SKM-1 treated with dmso at 0.1 percent for 144 hours (cell line): ENCODE measurements at regions not wholly inside any gene's neighbourhood (a gene's known extent, or its start where the extent isn't known, plus 50 kb on each side); places are given as distances from the start of the nearest gene placed in this dataset.

Source experiments
- DNase-seq: peaks from one replicate; lab custom pipeline; 2025; ENCODE audit not compliant: unreplicated experiment; lab: John Stamatoyannopoulos, UW

DNA sequence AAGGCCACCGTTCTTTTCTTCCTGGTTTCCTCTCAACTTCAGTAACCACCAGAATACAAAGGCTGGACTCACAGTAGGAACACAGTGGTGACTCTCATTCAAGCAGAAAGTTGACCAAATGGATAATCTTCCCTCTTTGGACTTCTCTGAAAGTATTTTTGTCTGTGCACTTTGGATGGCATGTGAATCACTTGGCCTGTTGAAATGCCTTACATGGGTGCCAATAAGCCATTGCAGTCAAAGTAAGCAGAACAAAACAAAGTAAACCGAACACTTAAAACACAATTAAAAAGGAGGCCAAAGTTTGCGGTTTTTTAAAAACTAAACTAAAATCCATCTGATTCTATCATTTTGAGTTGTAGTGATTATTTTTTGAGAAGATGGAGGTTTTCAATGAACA lies 370.1 kb upstream of the DDHD1 start:
- DNase-seq: no peak

DNA sequence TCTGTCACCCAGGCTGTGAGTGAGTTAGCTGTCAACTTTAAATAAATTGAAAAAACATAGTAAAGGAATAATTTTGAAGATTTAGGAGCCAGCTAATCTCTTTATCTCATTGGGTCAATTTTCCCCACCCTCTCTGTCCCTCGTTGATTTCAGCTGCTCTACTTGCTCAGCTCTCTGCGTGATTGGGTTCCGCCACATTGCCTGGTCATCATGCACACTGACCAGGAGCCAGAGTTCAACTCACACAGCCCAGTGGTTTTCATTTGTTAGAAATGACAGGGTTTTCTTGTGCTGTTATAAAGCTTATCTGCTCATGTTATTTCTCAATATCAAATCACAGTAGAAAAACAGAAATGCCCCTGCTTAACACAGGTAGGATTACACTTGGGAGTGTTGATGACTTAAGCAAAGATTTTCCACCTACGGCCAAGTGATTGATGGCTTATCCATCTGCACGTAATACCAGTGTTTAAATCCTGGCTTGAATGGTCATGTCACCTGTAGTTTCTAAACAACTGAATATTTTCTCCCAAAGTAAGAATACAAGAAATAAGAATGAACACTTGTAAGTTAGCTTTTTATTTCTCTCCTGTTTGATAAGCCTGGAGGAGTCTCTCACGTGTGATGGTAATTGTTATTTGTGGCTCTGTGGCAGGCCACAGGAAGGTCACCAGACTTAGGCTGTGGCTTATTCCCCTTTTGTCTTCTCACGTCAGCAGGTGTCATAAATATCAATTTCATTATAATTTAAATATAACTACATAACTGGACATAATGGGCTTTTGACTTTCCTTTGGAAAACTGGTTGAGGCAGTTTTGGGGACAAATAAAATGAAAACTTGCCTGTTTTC lies 367.2 kb upstream of the DDHD1 start:
- DNase-seq: no peak

DNA sequence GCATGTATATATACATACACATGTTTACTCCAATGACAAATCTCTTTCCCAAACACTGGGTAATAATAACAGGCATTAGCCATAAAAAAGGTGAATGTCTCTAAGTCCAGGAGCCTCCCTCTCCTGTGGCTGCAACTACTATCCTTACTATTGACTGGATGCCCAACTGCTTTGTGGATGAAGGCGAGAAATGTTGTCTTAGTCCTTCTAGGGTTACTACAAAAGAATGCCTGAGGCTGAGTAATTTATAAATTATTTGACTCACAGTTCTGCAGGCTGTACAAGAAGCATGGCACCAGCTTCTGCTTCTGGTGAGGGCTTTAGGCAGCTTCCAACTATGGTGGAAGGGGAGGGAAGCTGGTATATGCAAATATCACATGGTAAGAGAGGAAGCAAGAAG lies 366.0 kb upstream of the DDHD1 start:
- DNase-seq: no peak

DNA sequence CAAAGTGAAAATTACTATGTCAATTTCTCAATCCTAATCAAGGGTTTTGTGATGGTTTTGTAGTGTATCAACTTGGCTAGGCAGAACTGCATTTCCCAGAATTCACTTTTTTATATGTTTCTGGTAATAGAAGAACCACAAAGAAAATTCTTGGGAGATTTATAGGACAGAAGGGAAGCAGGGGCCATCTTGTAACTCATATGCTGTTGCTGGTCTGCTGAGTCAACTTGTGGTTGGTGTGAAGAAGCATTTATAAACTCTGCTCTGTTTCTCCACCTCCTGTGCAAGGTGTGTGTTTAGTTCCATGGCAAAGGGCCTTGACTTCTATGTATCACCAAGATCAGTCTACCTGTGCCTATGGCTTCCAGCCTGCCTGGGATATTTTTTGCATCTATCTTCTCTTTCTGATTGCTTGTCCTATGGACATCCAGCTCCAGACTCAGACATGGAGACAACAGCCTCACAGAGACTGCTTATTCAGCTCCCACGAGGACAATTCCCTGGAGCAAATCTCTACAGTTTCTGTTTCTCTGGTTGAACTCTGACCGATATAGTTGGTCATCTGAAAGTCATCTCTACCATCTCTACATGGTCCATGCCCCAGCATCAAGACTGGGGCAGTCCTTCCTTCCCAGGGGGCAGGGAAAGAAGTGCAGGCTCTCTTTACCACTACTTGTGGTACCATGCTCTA lies 364.3 kb upstream of the DDHD1 start:
- no peak for DNase-seq

DNA sequence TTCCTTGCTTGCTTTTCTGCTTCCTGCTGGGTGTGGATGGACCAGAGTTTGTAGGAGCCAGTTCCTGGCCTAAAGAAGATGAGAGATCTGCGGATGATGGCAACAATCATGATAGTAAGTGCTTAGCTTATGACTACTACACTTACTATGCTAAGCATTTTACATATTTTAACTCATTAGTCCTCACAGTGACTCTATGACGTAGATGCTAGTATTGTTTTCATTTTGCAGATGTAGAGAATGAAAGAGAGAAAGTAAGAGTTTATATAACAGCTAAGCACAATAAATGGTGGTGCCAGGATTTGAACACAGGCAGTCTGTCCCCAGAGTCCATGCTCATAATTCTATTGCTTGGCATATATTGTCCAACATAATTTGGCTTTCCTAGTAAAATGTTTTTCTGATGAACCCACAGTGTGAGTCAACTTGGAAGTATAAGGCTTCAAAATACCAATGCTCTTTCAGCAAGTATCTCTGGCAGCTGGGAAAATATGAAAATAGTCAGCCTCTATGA lies 363.2 kb upstream of the DDHD1 start:
- DNase-seq: no peak

DNA sequence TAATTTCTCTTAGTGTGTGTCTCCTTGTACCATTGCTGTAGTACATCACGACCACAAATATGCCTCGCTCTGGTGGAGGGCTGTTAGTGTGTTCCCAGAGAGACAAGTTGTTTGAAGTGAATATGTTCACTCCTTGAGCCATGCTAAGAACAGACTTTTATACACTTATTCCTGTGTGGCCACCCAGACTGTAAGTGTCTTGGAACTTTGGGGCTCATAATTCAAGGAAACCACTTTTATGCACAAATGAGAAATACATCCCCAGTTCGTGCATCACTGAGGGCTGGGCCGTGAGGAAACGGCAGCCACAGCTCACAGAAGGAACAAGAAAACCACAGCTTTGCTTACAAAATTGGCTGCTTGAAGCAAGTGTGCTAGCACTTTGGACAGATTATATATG lies 362.2 kb upstream of the DDHD1 start:
- DNase-seq: no peak

DNA sequence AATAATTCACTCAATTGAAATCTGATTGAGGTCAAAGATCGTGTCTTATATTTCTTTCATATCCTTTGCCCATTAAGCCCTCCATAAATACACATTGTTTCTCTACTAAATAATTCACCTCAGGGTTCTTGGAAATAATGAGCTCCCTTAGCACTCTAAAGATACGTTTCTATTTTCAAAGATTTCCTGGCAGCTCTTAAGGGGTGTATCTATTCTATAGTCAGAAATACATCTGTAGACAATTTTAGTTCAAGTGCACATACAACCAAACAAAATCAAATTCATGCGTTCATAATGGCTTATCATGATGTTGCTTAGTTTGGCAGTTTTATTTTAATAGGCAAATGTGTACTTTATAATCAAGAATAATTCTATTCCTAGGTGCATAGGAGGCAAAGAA lies 361.1 kb upstream of the DDHD1 start:
- DNase-seq: no peak

DNA sequence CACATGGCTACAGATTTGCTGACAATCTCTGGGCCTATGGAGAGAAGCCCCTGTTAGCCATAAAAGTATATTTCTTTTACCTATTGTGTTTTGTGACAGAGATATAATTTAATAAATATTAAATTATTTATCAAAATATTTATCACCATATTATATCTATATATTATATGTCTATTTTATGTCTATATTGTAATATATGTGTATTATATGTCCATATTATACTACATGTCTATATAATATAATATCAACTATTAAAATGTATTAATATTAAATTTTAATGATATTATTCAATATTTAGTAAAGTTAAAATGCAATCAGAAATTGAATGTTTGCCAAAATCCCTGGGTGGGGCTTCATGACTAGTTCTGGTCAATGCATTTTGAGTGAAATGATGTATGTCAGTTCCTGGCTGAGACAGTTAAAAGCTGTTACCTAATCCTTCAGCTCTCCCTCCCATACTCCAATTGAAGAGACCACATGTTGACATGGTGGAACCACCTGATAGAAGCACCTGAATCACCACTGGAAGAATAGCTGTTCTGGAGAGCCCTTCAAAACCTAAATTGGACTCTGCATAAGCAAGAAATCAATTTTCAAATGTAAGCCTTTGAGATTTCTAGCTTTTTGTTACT lies 357.3 kb upstream of the DDHD1 start:
- DNase-seq: no peak

DNA sequence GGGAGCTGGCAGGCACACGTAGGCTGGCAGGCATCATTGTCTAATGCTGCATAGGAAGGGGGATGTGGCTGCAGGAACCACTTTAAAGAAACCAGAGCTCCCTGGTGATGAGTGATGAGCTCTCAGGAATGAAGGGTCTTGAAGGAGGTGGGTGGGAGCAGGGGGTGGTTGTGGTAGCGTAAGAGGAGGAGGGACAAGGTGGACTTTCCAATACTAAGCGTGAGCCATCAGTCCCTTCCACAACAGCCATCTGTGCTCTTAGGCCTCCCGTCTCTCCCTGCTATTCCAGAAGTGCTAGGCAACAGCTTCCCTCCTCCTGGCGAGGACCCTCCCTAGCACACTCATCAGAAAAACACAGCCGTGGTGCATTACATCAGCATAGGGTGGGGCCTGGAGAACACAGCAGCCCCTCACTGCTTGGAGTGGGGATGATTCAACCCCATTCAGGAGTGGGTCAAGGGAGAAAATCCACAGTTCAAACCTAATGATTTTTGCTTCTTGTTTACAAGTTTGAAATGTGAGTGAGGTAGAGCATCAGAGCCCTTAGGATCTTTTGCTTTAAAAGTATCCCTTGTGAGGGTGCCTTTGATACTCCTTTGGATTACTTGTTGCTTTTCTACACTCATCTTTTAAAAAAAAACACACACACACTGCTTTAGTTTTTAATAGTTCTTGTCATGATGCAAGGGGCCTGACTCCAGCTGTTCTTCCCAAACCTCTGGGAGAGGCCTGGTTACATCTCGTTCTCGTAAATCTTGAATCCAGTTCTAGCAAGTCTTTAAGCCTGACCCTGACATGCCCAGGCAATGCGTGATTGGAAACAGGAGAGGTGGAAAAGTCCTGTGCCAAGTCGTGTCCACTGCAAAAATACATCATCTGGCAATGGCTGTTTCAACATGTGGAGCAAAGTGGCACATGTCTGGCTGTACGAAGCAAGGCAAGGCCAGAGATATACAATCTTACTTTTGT lies 356.4 kb upstream of the DDHD1 start:
- no peak for DNase-seq

DNA sequence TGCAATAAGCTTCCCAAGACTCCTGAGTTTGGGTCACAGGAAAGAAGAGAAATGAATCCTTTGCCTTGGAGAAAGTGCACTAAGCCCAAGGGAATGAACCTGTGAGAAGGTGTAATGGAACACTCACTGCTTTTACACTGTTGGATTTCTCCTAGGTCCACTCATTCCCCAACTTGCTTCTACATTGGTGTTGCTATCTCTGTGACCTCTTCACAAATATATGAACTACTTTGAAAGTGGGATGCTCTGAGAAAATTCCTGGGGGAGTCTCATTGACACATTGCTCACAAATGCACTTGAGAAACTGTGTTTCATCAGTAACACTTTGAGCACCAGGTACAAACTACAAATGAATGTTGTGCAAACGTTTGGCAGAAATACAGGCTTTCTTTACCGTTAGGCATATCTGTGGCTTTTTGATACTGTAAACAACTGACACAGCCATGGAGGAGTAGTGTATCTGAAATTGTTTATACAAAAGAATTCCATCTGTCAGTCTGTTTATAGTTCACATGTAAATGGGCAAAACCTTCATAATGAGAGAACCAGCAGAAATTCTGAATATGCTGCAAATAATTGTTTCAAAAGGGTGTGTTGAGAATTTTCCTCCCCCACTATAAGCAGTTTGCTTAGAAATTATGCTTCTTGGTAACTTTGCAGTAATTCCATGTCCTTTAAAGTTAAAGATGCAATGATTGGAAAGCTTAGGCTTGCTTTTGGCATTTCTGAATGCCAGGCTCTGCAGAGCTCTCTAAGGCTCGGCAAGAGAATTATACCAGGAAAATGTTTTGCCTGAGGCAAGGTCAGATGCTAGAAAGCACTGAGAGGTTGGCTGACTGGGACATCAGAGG lies 348.5 kb upstream of the DDHD1 start:
- no peak for DNase-seq

DNA sequence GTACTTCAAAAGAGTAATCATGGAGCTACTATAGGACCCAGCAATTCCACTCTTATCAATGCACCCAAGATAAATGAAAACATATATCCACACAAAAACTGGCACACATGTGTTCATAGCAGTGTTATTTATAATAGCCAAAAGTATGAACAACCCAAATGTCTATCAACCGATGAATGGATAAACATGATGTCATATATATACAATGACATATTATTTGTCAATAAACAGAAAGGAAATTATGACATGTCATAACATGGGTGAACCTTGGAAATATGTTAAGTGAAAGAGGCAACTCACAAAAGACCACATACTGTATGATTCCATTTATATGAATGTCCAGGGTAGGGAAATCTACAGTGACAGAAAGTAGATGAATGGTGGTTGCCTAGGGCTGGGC lies 347.1 kb upstream of the DDHD1 start:
- no peak for DNase-seq

DNA sequence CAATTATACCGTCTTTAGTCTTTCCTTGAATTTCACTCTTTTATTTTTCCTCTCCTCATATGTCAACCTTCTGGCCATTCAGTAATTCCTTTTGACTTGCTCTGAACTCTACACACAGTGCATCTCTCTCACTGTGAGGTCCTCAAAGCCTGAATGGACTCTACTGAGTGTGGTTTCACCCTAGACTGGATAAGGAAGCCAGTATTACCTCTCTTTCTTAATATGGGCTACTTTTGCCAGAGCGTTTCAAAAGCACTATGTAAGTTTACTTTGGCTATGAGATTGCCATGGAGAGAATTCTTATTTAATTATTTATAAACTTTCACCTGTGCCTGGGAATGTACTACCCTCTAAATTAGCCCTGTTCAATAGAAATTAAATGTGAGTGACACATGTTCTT lies 343.5 kb upstream of the DDHD1 start:
- no peak for DNase-seq

DNA sequence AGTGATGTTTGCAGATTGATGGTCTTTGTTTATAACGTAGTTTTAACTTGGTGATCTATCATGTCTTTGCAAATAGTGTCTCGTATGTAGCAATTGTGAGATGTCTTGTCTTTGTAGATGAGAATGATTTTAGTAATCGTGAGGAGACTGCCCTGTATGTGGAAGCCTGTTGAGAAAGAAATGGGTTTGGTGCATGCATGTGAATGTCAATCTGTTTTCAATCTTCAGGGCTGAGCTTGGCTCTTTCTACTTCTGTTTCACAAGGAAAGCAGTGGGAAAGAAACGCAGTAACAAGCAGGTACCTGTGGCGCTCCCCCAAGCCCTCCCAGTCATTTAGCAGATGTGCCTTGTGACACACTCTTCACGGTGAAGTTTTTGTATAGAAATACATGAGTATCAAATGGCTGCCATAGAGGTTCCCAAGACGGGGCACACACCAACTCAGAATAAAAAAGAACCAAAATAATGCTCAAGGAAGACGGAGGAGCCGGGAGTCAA lies 342.8 kb upstream of the DDHD1 start:
- DNase-seq: no peak

DNA sequence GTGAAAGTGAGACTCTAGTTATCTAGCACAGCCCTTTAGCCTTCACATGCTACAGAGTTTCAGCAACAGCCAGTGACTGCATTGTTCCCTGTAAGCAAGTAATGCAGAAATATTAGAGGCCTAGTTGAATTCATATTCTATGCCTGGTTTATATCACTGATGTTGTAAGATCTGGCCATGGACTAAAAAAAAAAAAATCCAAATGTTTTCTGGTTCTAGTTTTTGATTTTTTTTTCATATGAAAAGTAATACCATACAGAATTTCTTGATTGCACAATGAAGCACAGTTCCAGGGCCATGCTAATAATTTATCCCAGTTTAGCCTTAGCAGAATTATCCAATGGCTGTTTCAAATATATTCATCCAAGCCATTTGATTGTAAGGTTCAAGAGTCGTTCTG lies 341.5 kb upstream of the DDHD1 start:
- DNase-seq: no peak

DNA sequence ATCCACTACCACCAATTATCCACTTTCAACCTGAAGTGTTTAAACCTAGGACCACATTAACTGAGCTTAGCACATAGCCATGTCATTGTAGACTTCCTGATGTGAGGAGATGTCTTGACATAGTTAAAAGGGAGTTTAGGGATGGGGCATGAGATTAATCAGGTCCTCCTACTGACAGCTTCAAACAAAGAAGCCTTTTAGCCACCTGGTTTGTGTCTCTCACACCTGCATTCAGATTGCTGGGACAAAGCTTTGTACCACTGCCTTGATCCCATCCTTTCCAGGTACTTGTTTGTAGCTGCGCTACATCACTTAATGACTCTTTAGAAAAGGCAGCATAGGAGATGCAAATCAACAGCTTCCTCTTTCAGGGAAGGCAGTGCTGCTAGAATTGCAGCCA lies 340.7 kb upstream of the DDHD1 start:
- DNase-seq: no peak

DNA sequence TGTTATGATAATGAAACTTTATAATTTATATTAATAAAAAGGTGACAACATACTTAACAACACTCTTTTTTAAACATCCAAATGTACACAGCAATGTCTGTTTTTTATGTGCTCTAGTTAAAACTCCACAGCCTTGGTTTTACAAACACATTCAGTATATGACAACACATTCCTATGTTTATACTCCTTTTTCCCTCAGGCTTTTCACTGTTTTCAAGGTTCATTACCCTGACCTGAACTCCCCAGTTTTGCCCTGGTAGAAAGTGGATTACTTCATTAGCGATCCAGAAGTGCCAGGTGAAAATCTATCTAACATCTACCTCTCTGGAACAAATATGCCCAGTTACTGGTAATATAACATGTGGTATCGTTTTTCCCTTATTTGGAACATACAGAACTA lies 340.2 kb upstream of the DDHD1 start:
- DNase-seq: no peak

DNA sequence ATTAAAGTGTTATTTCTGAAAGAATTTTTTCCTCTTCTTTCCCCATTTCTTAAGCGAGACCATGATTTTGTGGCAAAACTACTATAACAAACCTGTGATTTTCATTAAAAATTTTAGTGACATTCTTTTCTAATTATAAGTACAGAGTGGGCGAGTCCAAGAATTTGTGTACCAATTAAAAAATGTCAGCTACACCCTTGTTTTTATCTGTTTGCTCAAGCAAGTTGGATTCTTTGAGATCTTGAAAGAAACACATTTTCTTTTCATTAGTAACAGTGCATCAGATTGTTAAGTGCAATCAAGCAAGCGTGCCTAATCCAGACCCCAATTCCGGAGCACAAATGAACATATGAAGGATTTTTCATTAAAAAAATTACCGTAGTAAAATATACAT lies 338.8 kb upstream of the DDHD1 start:
- DNase-seq: no peak

DNA sequence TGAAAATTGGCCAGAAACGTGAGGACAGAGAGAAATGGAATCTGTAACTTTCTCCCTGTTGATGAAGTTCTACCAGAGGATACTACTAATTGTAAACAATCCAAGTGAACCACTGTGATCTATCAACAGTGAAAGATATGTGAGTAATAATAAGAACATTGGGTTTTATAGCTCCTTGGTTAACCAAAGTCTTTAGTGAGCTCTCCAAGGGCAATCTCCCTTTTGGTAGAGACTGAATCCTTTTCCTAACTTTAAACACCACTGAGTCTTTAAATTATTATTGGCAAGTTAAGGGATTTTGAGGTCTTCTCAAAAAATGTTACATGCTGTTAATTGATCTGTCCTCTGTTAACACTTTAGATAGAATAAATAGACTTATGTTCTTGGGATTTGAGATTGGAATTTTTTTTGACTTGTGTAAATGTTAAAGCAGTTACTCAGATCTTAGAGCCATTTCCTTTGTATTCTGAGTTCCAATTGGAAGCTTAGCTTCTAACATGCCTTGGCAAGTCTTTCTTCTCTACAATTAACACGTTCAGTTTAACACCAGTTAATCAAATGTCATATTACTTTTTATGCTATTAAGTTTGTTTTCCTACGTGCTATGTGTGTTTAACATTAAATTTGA lies 338.2 kb upstream of the DDHD1 start:
- DNase-seq: no peak

DNA sequence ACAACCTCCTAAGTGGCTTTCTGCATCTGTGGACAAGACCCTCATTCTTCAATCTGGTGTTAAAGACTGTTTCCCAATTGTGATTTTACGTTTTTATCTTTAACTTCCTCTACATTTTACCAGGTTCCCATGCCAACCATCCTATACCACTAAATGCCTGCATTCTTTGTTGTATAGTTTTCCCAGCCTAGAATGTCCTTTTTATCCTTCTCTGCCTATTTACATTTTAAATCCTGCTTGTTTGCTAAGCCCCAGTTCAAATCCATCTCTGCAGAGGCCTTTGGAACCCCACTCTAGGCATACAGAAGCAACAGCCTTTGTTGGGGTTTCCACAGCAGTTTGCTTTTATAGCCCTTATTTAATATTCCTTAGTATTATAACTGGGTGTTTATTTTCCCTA lies 325.1 kb upstream of the DDHD1 start:
- no peak for DNase-seq
